Daoy (cell line): ENCODE measurements at regions not wholly inside any gene's neighbourhood (a gene's known extent, or its start where the extent isn't known, plus 50 kb on each side); places are given as distances from the start of the nearest gene placed in this dataset.

Source experiments
- DNase-seq: peaks from one replicate; pipeline ENCODE4 v3.0.0-alpha.2; 2015; ENCODE audit warnings: low read depth

GRCh38 chr15:38859574-38859973, 295.0 kb upstream of the RASGRP1 start:
- DNase-seq = no peak

DNA sequence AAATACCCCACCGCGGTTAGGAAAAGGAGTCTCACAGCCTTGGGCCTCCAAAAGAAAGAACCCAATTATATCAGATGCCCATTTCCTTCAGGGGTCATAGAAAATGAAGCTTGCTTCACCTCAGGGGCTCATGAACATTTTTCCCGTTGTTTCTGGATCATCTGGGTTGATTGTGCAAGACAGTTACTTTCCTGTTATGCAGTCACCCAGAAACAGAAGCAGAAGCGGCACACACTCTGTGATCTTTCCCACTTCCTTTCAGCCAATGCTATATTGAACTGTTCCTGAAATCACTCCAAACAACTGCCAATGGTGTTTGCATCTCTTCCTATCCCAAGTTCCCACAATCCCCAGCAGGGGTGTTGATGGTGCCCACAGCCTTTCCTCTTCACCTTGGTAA, 295.6 kb upstream of the RASGRP1 start:
- no peak for DNase-seq

DNA sequence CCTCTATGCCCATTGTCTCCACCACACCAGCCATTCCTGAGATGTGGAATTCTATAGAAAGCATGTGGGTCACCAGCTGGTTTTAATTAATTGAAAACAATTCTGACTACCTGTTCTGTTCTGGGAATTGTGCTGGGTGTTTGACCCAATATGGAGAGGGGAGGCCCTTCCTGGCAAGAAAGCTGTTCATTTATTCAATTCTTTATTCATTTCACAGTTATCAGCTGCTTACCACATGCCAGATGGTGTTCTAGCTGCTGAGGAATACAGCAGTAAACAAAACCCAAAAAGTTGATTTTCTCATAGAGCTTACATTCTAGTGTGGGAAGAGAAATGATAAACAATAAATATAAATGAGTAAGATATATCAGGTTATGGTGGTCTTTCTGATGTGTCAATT, 296.1 kb upstream of the RASGRP1 start:
- no peak for DNase-seq

GRCh38 chr15:38861108-38861507, 296.5 kb upstream of the RASGRP1 start:
- DNase-seq = no peak

- no peak for DNase-seq
These were observed 297.5 kb upstream of the RASGRP1 start for GRCh38 chr15:38862099-38862498.

DNA sequence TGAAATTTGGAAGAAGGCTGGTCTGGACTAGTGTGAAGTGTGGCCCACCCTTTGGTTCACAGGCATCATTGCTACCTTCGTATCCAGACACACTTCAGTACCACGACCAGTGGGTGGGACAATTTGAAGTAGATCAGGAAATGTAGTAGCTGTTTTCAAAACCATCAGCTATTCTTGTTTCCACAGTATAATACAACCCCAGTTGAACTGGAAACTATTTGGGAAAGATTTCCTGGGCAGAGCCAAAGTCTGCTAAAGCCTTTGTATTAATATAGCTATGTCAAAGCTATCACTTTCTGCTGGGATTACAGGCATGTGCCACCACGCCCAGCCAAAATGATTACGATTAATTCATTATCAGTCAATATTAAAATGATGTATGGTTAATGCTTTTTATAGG, 298.8 kb upstream of the RASGRP1 start:
- DNase-seq = no peak

- DNase-seq = no peak
These were observed 299.5 kb upstream of the RASGRP1 start for GRCh38 chr15:38864122-38864521.

DNA sequence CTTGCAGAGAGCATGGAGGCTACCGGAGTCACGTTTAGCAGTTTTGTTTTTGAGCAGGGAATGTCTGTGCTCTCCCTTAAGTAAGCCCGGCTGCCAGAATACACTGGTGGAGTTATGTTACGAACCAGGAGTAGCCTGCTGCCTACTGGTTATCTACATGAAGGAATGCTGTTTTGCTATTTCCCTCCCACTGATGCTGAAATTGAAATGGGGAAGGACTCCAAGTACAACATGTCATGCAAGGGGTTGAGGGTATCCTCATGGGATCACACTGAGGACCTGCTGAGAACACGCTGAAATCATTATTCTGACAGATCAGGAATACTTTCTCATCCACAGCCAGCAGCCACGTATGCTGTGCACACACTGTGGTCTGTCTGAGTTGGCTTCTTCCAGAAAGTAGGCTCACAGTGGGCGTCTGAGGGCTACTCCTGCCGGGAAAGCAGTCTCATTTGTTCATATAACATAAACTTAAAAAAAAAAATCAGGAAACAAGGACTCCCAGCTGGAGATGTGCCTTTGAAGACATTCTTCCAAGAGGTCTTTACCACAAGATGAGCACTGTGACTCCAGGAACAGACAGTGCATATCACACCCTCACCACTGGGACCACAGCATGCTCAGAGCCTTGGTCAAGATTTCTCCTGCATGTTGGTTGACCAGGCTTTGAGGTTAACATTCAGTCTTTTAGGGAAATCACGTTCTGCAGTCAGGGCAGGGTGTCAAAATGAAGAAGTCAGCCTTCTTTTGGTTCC, 300.4 kb upstream of the RASGRP1 start:
- peak; percentile 25 for DNase-seq

DNA sequence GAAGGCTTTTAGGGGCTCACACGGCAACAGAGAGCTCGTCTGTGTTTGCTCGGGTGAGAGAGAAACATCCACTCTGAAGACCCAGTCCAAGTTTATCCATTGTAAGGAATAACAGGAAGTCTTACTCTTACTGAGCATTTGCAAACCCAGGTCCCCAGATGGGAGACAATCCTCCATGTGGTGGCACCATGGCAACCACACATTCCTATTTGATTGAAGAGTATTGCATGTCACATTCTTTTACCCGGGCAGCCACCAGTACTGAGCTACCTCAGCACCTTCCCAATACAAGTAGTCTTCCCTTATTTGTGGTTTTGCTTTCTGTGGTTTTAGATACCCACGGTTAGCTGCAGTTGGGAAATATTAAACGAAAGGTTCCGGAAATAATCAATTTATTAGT, 302.9 kb upstream of the RASGRP1 start:
- peak; percentile 25 for DNase-seq

GRCh38 chr15:38868326-38869114, 303.9 kb upstream of the RASGRP1 start:
- DNase-seq = peak; percentile 92

DNA sequence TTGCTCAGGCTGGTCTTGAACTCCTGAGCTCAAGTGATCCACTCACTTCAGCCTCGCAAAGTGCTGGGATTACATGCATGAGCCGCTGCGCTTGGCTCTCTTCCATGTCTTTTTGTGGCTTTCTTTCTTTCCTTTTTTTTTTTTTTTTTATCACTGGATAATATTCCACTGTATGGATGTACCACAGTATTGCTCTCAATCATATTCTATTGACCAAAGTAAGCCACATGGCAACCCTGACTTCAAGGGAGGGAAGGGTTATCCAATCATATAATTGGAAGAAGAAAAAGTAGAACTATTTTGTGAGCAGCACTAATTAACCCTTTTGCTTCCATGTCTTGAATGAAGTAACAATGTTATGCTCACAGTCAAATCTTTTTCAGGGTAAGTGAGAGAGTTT, 307.0 kb upstream of the RASGRP1 start:
- no peak for DNase-seq

DNA sequence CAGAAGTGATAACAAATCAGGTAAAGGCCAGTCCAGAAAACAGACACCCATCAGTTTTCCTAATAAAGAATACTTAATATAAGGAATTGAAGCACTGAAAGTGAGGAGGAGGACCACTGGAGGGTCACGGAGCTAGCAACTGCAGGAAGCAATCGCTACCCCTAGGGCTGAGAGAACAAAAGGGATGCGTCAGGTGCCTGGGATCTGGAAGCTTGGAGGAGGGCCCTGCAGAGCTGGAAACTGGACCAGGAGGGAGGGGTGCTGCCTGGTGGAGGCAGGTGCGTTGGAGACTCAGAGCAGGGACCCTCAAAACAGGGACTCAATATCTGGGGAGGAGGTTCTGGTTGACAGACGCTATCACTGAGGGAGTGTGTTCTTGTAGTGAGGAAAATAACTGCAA, 308.1 kb upstream of the RASGRP1 start:
- no peak for DNase-seq

GRCh38 chr15:38873158-38873557, 308.5 kb upstream of the RASGRP1 start:
- DNase-seq = no peak

GRCh38 chr15:38874464-38874863, 309.9 kb upstream of the RASGRP1 start:
- no peak for DNase-seq

DNA sequence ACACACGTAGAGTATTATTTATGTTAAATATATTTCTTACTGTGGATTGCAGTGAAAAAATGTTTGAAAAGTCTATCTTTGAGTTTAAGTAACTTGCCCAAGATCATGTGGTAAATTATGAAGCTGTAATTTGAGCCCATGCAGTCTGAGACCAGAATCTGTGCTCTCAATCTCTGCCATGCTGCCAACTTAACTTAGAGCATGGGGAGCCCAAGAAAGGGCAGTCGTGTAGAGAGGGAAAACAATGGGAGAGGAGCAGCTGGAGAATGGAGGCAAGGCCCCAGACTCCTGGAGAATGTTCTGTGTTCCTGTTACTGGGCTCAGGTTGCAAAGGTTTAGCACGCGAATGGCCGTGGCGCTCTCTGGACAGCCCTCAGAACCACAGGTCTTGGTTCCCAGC, 311.6 kb upstream of the RASGRP1 start:
- no peak for DNase-seq

DNA sequence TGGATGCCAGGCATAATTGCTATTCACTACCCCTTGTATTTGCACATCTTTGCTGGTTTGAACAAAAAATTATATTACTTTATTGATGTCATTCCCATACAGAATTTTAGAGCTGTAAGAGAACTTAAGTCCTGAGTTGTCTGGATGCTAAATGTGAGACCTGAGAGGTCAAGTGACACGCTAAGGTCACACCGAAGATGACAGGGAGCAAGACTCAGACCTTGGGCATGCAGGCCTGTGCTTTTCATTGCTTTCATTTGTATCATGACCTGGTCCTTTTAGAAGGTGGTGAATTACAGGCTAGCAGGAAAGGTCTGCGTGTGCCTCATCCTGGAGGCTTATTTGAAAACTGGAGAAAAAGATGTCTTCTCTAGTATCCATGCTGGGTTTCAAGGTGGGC, 312.0 kb upstream of the RASGRP1 start:
- DNase-seq = no peak

- no peak for DNase-seq
These were observed 312.9 kb upstream of the RASGRP1 start for GRCh38 chr15:38877471-38877870.

- no peak for DNase-seq
These were observed 313.4 kb upstream of the RASGRP1 start for GRCh38 chr15:38878026-38878425.

- peak; percentile 44 for DNase-seq
These were observed 314.3 kb upstream of the RASGRP1 start for GRCh38 chr15:38878926-38879325.

- DNase-seq = peak; percentile 35
These were observed 315.4 kb upstream of the RASGRP1 start for GRCh38 chr15:38879909-38880471.

DNA sequence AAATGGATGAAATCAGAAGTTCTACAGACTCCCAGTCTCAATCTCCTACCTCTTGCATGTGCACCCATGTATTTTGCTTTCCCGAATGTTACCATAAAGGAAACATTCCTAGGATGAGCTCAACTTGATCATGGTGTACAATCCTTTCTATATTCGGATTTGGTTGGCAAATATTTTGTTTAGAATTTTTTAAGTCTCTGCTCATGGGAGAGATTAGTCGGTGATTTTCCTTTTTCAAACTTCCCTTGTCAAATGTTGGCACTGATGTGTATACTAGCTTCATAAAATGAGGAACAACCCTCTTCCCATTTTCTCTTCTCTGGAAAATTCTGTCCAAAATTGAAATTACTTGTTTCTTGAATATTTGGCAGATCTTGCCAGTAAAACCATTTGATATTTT, 317.6 kb upstream of the RASGRP1 start:
- no peak for DNase-seq

DNA sequence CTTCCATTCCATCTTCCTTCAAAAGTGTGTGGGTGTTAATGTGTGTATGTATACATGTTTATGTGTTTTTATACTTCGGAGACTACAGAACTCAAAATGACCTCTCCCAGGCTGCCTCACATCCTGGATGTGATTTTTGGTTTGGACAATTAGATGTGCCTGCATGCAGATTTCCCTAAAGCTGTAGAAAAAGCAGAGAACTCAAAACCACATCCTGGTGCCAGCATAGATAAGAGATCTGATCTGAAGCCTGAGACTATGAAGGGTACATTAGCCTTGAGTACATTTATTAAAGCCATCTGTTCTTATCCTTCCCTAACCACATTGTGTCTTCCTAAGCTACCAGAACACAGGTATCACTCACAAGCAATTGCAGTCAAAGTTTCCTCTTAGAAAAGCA, 319.4 kb upstream of the RASGRP1 start:
- peak; percentile 74 for DNase-seq

DNA sequence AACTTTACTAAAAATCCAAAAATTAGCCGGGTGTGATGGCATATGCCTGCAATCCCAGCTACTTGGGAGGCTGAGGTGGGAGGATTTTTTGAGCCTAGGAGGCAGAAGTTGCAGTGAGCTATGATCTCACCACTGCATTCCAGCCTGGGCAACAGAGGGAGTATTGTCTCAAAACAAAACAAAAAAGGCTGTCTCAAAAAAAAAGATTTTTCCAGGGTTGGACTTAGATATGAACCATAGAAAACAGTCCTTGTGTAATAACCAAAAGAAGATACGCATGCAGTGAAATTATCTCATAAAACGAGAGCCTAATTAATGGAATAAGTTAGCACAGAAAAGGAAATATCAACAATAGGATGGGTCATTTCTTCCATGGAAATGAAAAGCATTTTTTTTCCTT, 320.4 kb upstream of the RASGRP1 start:
- DNase-seq = peak; percentile 72
